Stimulated activated naive B cell treated with anti-CD40 and anti-IgM and Interleukin-4, amounts not matched to agents 10 μg/mL and 1 μg/mL and 100 μg/mL, for 72 hours (primary cell): ENCODE measurements at regions not wholly inside any gene's neighbourhood (a gene's known extent, or its start where the extent isn't known, plus 50 kb on each side); places are given as distances from the start of the nearest gene placed in this dataset.

Source experiments
- ATAC-seq, 2 donors: fragments of 150-1000 bp; cut with Tn5 transposase; replicated peaks; 2 replicates each; pipeline ENCODE4 v1.10.0; 2021; ENCODE audit warnings: moderate library complexity in 1 of 2
- DNase-seq: peaks from one replicate; pipeline ENCODE4 v3.0.0; 2021
- H3K27ac Mint-ChIP-seq: one replicate; pipeline ENCODE4 v1.8.0; 2022; ENCODE audit warnings: mild to moderate bottlenecking, mixed read lengths
- H3K27me3 Mint-ChIP-seq, 2 donors: one replicate each; pipeline ENCODE4 v1.8.0; 2022; ENCODE audit warnings: mixed read lengths in 2 of 2
- H3K36me3 Mint-ChIP-seq, 2 donors: one replicate each; pipeline ENCODE4 v1.8.0; 2022; ENCODE audit warnings: mixed read lengths in 2 of 2, mild to moderate bottlenecking in 1 of 2
- H3K4me1 Mint-ChIP-seq, 2 donors: one replicate each; pipeline ENCODE4 v1.8.0; 2022; ENCODE audit warnings: mixed read lengths in 2 of 2, mild to moderate bottlenecking in 1 of 2
- H3K4me3 Mint-ChIP-seq, 2 donors: one replicate each; pipeline ENCODE4 v1.8.0; 2022; ENCODE audit warnings: mild to moderate bottlenecking in 2 of 2, mixed read lengths in 2 of 2, moderate library complexity in 1 of 2
- H3K9me3 Mint-ChIP-seq, 2 donors: one replicate each; pipeline ENCODE4 v1.8.0; 2022; ENCODE audit warnings: mixed read lengths in 2 of 2, mild to moderate bottlenecking in 1 of 2

GRCh38 chrX:63927848-63928247, 142.8 kb upstream of the ARHGEF9 start:
- ATAC-seq (no peak), DNase-seq (no peak)
- Mint-ChIP-seq H3K27ac (no peak overlapping the region), H3K27me3 (no peaks in the 10 kb centered on the region), H3K4me3 (no peak overlapping the region), H3K36me3 (no peaks in the 10 kb centered on the region), H3K9me3 (peaks cover 0 to 8% of the 10 kb centered on the region in 2 donors), H3K4me1 (no peaks in the 10 kb centered on the region)

- Mint-ChIP-seq H3K9me3 (peaks cover 5 to 7% of the 10 kb centered on the region in 2 donors), H3K27me3 (no peaks in the 10 kb centered on the region)
Measured at GRCh38 chrX:63922221-63922620, 137.2 kb upstream of the ARHGEF9 start.

GRCh38 chrX:63920875-63921274, 135.9 kb upstream of the ARHGEF9 start:
- Mint-ChIP-seq H3K9me3 (peaks cover 7% of the 10 kb centered on the region in 2 donors), H3K27ac (no peak overlapping the region), H3K36me3 (no peaks in the 10 kb centered on the region), H3K4me1 (no peaks in the 10 kb centered on the region), H3K4me3 (no peak overlapping the region), H3K27me3 (no peaks in the 10 kb centered on the region)
- no peak for DNase-seq
- ATAC-seq: peak in 1 of 2 donors; percentile 47

More at GRCh38 chrX:63922221-63922620, 137.2 kb upstream of the ARHGEF9 start:
- DNase-seq: no peak
- ATAC-seq: no peak
- Mint-ChIP-seq H3K4me1 (no peaks in the 10 kb centered on the region), H3K36me3 (no peaks in the 10 kb centered on the region), H3K27ac (no peak overlapping the region), H3K4me3 (no peak overlapping the region)

GRCh38 chrX:63919081-63919480, 134.1 kb upstream of the ARHGEF9 start:
- Mint-ChIP-seq H3K9me3 (peaks cover 10 to 17% of the 10 kb centered on the region in 2 donors), H3K27ac (no peak overlapping the region), H3K4me1 (no peaks in the 10 kb centered on the region), H3K27me3 (no peaks in the 10 kb centered on the region), H3K36me3 (no peaks in the 10 kb centered on the region), H3K4me3 (no peak overlapping the region)
- no peak for DNase-seq
- ATAC-seq: no peak

- H3K27me3 Mint-ChIP-seq: no peaks in the 10 kb centered on the region
- DNase-seq (no peak), ATAC-seq (no peak)
- peaks cover 10 to 18% of the 10 kb centered on the region in 2 donors for H3K9me3 Mint-ChIP-seq
- no peak overlapping the region for H3K4me3 Mint-ChIP-seq
- no peaks in the 10 kb centered on the region for H3K36me3 Mint-ChIP-seq
- no peak overlapping the region for H3K27ac Mint-ChIP-seq
- H3K4me1 Mint-ChIP-seq: no peaks in the 10 kb centered on the region
Measured at GRCh38 chrX:63918611-63919010, 133.6 kb upstream of the ARHGEF9 start.

GRCh38 chrX:63917296-63917695, 132.3 kb upstream of the ARHGEF9 start:
- Mint-ChIP-seq H3K27me3 (no peaks in the 10 kb centered on the region), H3K27ac (no peak overlapping the region), H3K36me3 (peaks cover 0 to 4% of the 10 kb centered on the region in 2 donors), H3K9me3 (peaks cover 8 to 22% of the 10 kb centered on the region in 2 donors), H3K4me3 (no peak overlapping the region), H3K4me1 (no peaks in the 10 kb centered on the region)
- no peak for DNase-seq
- ATAC-seq: no peak

GRCh38 chrX:63913719-63914118, 128.7 kb upstream of the ARHGEF9 start:
- Mint-ChIP-seq H3K4me1 (no peaks in the 10 kb centered on the region), H3K36me3 (peaks cover 0 to 4% of the 10 kb centered on the region in 2 donors), H3K4me3 (no peak overlapping the region), H3K27ac (no peak overlapping the region), H3K27me3 (no peaks in the 10 kb centered on the region), H3K9me3 (peaks cover 4 to 18% of the 10 kb centered on the region in 2 donors)
- no peak for DNase-seq
- no peak for ATAC-seq

- H3K4me3 Mint-ChIP-seq: no peak overlapping the region
- H3K27me3 Mint-ChIP-seq: no peaks in the 10 kb centered on the region
- peaks cover 3% of the 10 kb centered on the region in 2 donors for H3K36me3 Mint-ChIP-seq
- H3K9me3 Mint-ChIP-seq: peaks cover 16 to 48% of the 10 kb centered on the region in 2 donors
- no peak for DNase-seq
- H3K27ac Mint-ChIP-seq: no peak overlapping the region
- ATAC-seq: no peak
- no peaks in the 10 kb centered on the region for H3K4me1 Mint-ChIP-seq
Measured at GRCh38 chrX:63889001-63889400, 104.0 kb upstream of the ARHGEF9 start.

GRCh38 chrX:63884821-63885790, 100.1 kb upstream of the ARHGEF9 start:
- Mint-ChIP-seq H3K36me3 (peaks cover 0 to 3% of the 10 kb centered on the region in 2 donors), H3K9me3 (peaks cover 0 to 26% of the 10 kb centered on the region in 2 donors)
- no peak for ATAC-seq

GRCh38 chrX:63869506-63869905, 84.5 kb upstream of the ARHGEF9 start:
- no peak for ATAC-seq
- no peaks in the 10 kb centered on the region for H3K4me1 Mint-ChIP-seq
- no peaks in the 10 kb centered on the region for H3K9me3 Mint-ChIP-seq
- H3K4me3 Mint-ChIP-seq: no peak overlapping the region
- no peak for DNase-seq
- H3K27ac Mint-ChIP-seq: no peak overlapping the region
- no peaks in the 10 kb centered on the region for H3K36me3 Mint-ChIP-seq
- H3K27me3 Mint-ChIP-seq: peaks cover 0 to 4% of the 10 kb centered on the region in 2 donors

More at GRCh38 chrX:63884821-63885790, 100.1 kb upstream of the ARHGEF9 start:
- H3K27me3 Mint-ChIP-seq: no peaks in the 10 kb centered on the region
- no peak overlapping the region for H3K27ac Mint-ChIP-seq
- H3K4me1 Mint-ChIP-seq: no peaks in the 10 kb centered on the region
- H3K4me3 Mint-ChIP-seq: no peak overlapping the region
- DNase-seq: no peak

GRCh38 chrX:63855896-63856295, 70.9 kb upstream of the ARHGEF9 start:
- ATAC-seq: no peak
- Mint-ChIP-seq H3K36me3 (no peaks in the 10 kb centered on the region), H3K27me3 (no peaks in the 10 kb centered on the region), H3K4me1 (no peaks in the 10 kb centered on the region), H3K27ac (no peak overlapping the region), H3K4me3 (no peak overlapping the region), H3K9me3 (peaks cover 0 to 2% of the 10 kb centered on the region in 2 donors)
- DNase-seq: no peak

- no peaks in the 10 kb centered on the region for H3K4me1 Mint-ChIP-seq
- no peak overlapping the region for H3K27ac Mint-ChIP-seq
- no peak for ATAC-seq
- peaks cover 0 to 2% of the 10 kb centered on the region in 2 donors for H3K27me3 Mint-ChIP-seq
- DNase-seq: no peak
- no peak overlapping the region for H3K4me3 Mint-ChIP-seq
- H3K9me3 Mint-ChIP-seq: peaks cover 2 to 4% of the 10 kb centered on the region in 2 donors
- peaks cover 0 to 2% of the 10 kb centered on the region in 2 donors for H3K36me3 Mint-ChIP-seq
Measured at GRCh38 chrX:63835361-63835760, 50.3 kb upstream of the ARHGEF9 start.
